CD4-positive, alpha-beta T cell (primary cell): ENCODE measurements at regions not wholly inside any gene's neighbourhood (a gene's known extent, or its start where the extent isn't known, plus 50 kb on each side); places are given as distances from the start of the nearest gene placed in this dataset.

Source experiments
- ATAC-seq: fragments of 200-7000 bp; cut with Tn5 transposase; one replicate; pipeline ENCODE4 v1.10.0; 2022; ENCODE audit warnings: mild to moderate bottlenecking; ENCODE audit not compliant: poor library complexity
- CTCF ChIA-PET: fragments of 350-600 bp; sonication (Branson Sonifier 250); formaldehyde crosslinking; loops from one replicate; lab custom pipeline; 2021; ENCODE audit warnings: antibody characterized with exemption, inconsistent platforms; lab: Charles Lee
- POLR2A ChIA-PET: fragments of 350-600 bp; sonication (Branson Sonifier 250); formaldehyde crosslinking; loops from one replicate; lab custom pipeline; 2021; ENCODE audit warnings: antibody characterized with exemption, inconsistent platforms; lab: Charles Lee
- DNase-seq, 14 experiments: peaks; one replicate each; pipeline ENCODE4 v3.0.0-alpha.2; 2013 to 2020; ENCODE audit warnings: mixed read lengths in 2 of 14
- H3K27ac ChIP-seq, 2 donors: one replicate each; pipeline versions ENCODE4 v1.5.1 to v1.7.0; 2013; ENCODE audit warnings: low read length in 2 of 2, low read depth in 1 of 2, mild to moderate bottlenecking in 1 of 2
- H3K27me3 ChIP-seq, 2 experiments: 1 replicate in 1 of 2; 2 replicates in 1 of 2; pipeline versions ENCODE4 v1.6.1 to v1.7.0; 2013; ENCODE audit warnings: low read length in 2 of 2, control low read depth in 1 of 2, mild to moderate bottlenecking in 1 of 2, moderate library complexity in 1 of 2; ENCODE audit not compliant: insufficient read depth in 2 of 2, control insufficient read depth in 1 of 2
- H3K36me3 ChIP-seq: one replicate; pipeline ENCODE4 v1.6.1; 2013; ENCODE audit warnings: low read length, control low read depth; ENCODE audit not compliant: insufficient read depth
- H3K4me1 ChIP-seq: one replicate; pipeline ENCODE4 v1.6.1; 2013; ENCODE audit warnings: low read length, control low read depth; ENCODE audit not compliant: insufficient read depth
- H3K4me3 ChIP-seq: one replicate; pipeline ENCODE4 v1.5.1; 2013; ENCODE audit warnings: mild to moderate bottlenecking, low read length, moderate library complexity
- H3K9me3 ChIP-seq, 2 experiments: 1 replicate in 1 of 2; 2 replicates in 1 of 2; pipeline versions ENCODE4 v1.6.1 to v1.7.0; 2013; ENCODE audit warnings: low read length in 2 of 2, mild to moderate bottlenecking in 2 of 2, control low read depth in 1 of 2, moderate library complexity in 1 of 2; ENCODE audit not compliant: control insufficient read depth in 1 of 2, insufficient read depth in 1 of 2
- H3K27ac Mint-ChIP-seq: one replicate; pipeline ENCODE4 v1.8.0; 2020; ENCODE audit warnings: mixed read lengths
- H3K27me3 Mint-ChIP-seq: one replicate; pipeline ENCODE4 v1.8.0; 2021; ENCODE audit warnings: mixed read lengths
- H3K36me3 Mint-ChIP-seq: one replicate; pipeline ENCODE4 v1.8.0; 2021; ENCODE audit warnings: low read depth, mixed read lengths
- H3K4me1 Mint-ChIP-seq: one replicate; pipeline ENCODE4 v1.8.0; 2021; ENCODE audit warnings: low read depth, mixed read lengths
- H3K4me3 Mint-ChIP-seq: one replicate; pipeline ENCODE4 v1.8.0; 2020; ENCODE audit warnings: mild to moderate bottlenecking, mixed read lengths
- H3K9me3 Mint-ChIP-seq: one replicate; pipeline ENCODE4 v1.8.0; 2020; ENCODE audit warnings: mixed read lengths
- CTCF ChIP-seq: fragments of 200-600 bp; IDR thresholded peaks from one replicate; pipeline ENCODE4 v1.8.0; 2022; ENCODE audit warnings: antibody characterized with exemption, mild to moderate bottlenecking
- intact Hi-C, 2 experiments: fragments of 100-400 bp; cut with DNase I in 1 of 2; cut with micrococcal nuclease in 1 of 2; formaldehyde crosslinking; loops; one replicate each; pipeline versions ENCODE4 v1.15.1 to v1.9.0; 2023 to 2025; cut with DNase I, micrococcal nuclease

GRCh38 chr6:159343709-159344108 lies 174.5 kb downstream of the FNDC1 start:
- Histone ChIP-seq H3K27me3 (peaks cover 0 to 6% of the 10 kb centered on the region in 2 experiments), H3K9me3 (peaks cover under 1 to 9% of the 10 kb centered on the region in 2 experiments), H3K4me1 (no peaks in the 10 kb centered on the region), H3K27ac (no peak overlapping the region), H3K4me3 (no peak overlapping the region), H3K36me3 (no peaks in the 10 kb centered on the region)
- Mint-ChIP-seq H3K4me1 (no peaks in the 10 kb centered on the region), H3K27ac (no peak overlapping the region), H3K9me3 (peaks cover 10% of the 10 kb centered on the region), H3K27me3 (peaks cover 41% of the 10 kb centered on the region), H3K36me3 (no peaks in the 10 kb centered on the region), H3K4me3 (no peak overlapping the region)
- DNase-seq: no peak
- ChIA-PET CTCF (no interaction called here), POLR2A (no interaction called here)
- no peak for TF ChIP-seq CTCF
- ATAC-seq: no peak
- intact Hi-C loops: no loop called here

GRCh38 chr6:159342146-159342545 lies 172.9 kb downstream of the FNDC1 start:
- ATAC-seq: no peak
- no peak overlapping the region for H3K4me3 Mint-ChIP-seq
- no peak overlapping the region for H3K4me3 ChIP-seq
- POLR2A ChIA-PET: no interaction called here
- peaks cover 41% of the 10 kb centered on the region for H3K27me3 Mint-ChIP-seq
- TF ChIP-seq CTCF: no peak
- H3K9me3 Mint-ChIP-seq: peaks cover 12% of the 10 kb centered on the region
- intact Hi-C loops: no loop called here
- DNase-seq: no peak
- no peaks in the 10 kb centered on the region for H3K27me3 ChIP-seq
- H3K27ac Mint-ChIP-seq: no peak overlapping the region
- no peaks in the 10 kb centered on the region for H3K4me1 ChIP-seq
- H3K36me3 ChIP-seq: no peaks in the 10 kb centered on the region
- CTCF ChIA-PET: no interaction called here
- H3K27ac ChIP-seq: no peak overlapping the region
- no peaks in the 10 kb centered on the region for H3K36me3 Mint-ChIP-seq
- peaks cover 11 to 12% of the 10 kb centered on the region in 2 experiments for H3K9me3 ChIP-seq
- no peaks in the 10 kb centered on the region for H3K4me1 Mint-ChIP-seq

- no peak overlapping the region for H3K4me3 Mint-ChIP-seq
- no peak for ATAC-seq
- ChIA-PET CTCF (no interaction called here), POLR2A (no interaction called here)
- no peak for DNase-seq
- intact Hi-C loops: no loop called here
- no peak for TF ChIP-seq CTCF
- Histone ChIP-seq H3K27me3 (peaks cover 2 to 5% of the 10 kb centered on the region in 2 experiments), H3K27ac (no peak overlapping the region), H3K4me1 (no peaks in the 10 kb centered on the region), H3K36me3 (no peaks in the 10 kb centered on the region), H3K4me3 (no peak overlapping the region), H3K9me3 (peaks cover 11% of the 10 kb centered on the region in 2 experiments)
- peaks cover 10% of the 10 kb centered on the region for H3K9me3 Mint-ChIP-seq
- no peaks in the 10 kb centered on the region for H3K4me1 Mint-ChIP-seq
- H3K27ac Mint-ChIP-seq: no peak overlapping the region
- peaks cover 24% of the 10 kb centered on the region for H3K27me3 Mint-ChIP-seq
- no peaks in the 10 kb centered on the region for H3K36me3 Mint-ChIP-seq
These were observed 164.9 kb downstream of the FNDC1 start for GRCh38 chr6:159334068-159334467.
